ENCODE measurements at regions not wholly inside any gene's neighbourhood (a gene's known extent, or its start where the extent isn't known, plus 50 kb on each side); places are given as distances from the start of the nearest gene placed in this dataset.

- no peak for TF ChIP-seq CTCF (IDR thresholded peaks at IDR 0.05; ENCODE audit: low read depth, low read length)
- in situ Hi-C loops (cut with HindIII; ENCODE audit: low sequenced_read_pairs) = no loop called here
Observed at GRCh38 chr4:10256203-10256602, 139.6 kb upstream of the WDR1 start.

GRCh38 chr4:10253765-10254164 lies 137.2 kb upstream of the WDR1 start:
- no peak overlapping the region for H3K4me3 ChIP-seq (ENCODE audit: low read depth, low read length)
- DNase-seq (ENCODE audit: low read depth, low spot score) = no peak
- TF ChIP-seq CTCF (IDR thresholded peaks at IDR 0.05; ENCODE audit: low read depth, low read length) = no peak
- in situ Hi-C loops (cut with HindIII; ENCODE audit: low sequenced_read_pairs) = no loop called here

More at GRCh38 chr4:10256203-10256602, 139.6 kb upstream of the WDR1 start:
- DNase-seq (ENCODE audit: low read depth, low spot score) = no peak
- no peak overlapping the region for H3K4me3 ChIP-seq (ENCODE audit: low read depth, low read length)

- H3K4me3 ChIP-seq (ENCODE audit: low read depth, low read length) = no peak overlapping the region
- DNase-seq (ENCODE audit: low read depth, low spot score) = no peak
- TF ChIP-seq CTCF (IDR thresholded peaks at IDR 0.05; ENCODE audit: low read depth, low read length) = no peak
- in situ Hi-C loops (cut with HindIII; ENCODE audit: low sequenced_read_pairs) = no loop called here
Observed at GRCh38 chr4:10245751-10246150, 129.2 kb upstream of the WDR1 start.

GRCh38 chr4:10243856-10244255 lies 127.3 kb upstream of the WDR1 start:
- in situ Hi-C loops (cut with HindIII; ENCODE audit: low sequenced_read_pairs) = no loop called here
- TF ChIP-seq CTCF (IDR thresholded peaks at IDR 0.05; ENCODE audit: low read depth, low read length) = no peak

GRCh38 chr4:10240691-10241090 lies 124.1 kb upstream of the WDR1 start:
- DNase-seq (ENCODE audit: low read depth, low spot score) = no peak
- no peak overlapping the region for H3K4me3 ChIP-seq (ENCODE audit: low read depth, low read length)
- TF ChIP-seq CTCF (IDR thresholded peaks at IDR 0.05; ENCODE audit: low read depth, low read length) = no peak
- in situ Hi-C loops (cut with HindIII; ENCODE audit: low sequenced_read_pairs) = no loop called here

More at GRCh38 chr4:10243856-10244255, 127.3 kb upstream of the WDR1 start:
- H3K4me3 ChIP-seq (ENCODE audit: low read depth, low read length) = no peak overlapping the region
- no peak for DNase-seq (ENCODE audit: low read depth, low spot score)

GRCh38 chr4:10239982-10240654 lies 123.5 kb upstream of the WDR1 start:
- no peak for DNase-seq (ENCODE audit: low read depth, low spot score)
- in situ Hi-C loops (cut with HindIII; ENCODE audit: low sequenced_read_pairs) = no loop called here
- no peak for TF ChIP-seq CTCF (IDR thresholded peaks at IDR 0.05; ENCODE audit: low read depth, low read length)
- no peak overlapping the region for H3K4me3 ChIP-seq (ENCODE audit: low read depth, low read length)

Measured in astrocyte of the spinal cord (primary cell).